ENCODE measurements at regions not wholly inside any gene's neighbourhood (a gene's known extent, or its start where the extent isn't known, plus 50 kb on each side); places are given as distances from the start of the nearest gene placed in this dataset.

GRCh38 chr5:7066471-7067235 is 329.3 kb upstream of the ADCY2 start:
- H3K27me3 ChIP-seq (ENCODE audit: control insufficient read depth, insufficient read depth, low read length): no peaks in the 10 kb centered on the region
- POLR2A ChIA-PET: no interaction called here
- DNase-seq (ENCODE audit: low read depth, low spot score) (no peak), ATAC-seq (no peak)
- H3K36me3 ChIP-seq (ENCODE audit: control insufficient read depth, insufficient read depth, low read length): no peaks in the 10 kb centered on the region
- no TSS peak for BruUV-seq (replicated peaks)
- in situ Hi-C loops (cut with HindIII; ENCODE audit: low pct_unique_long_range_greater_than_20kb, low sequenced_read_pairs): no loop called here
- no peak overlapping the region for H3K4me3 ChIP-seq (ENCODE audit: low read depth in 2 of 2, low read length in 2 of 2)
- H3K27ac ChIP-seq (ENCODE audit: low read length): no peak overlapping the region
- H3K4me1 ChIP-seq (ENCODE audit: control insufficient read depth, insufficient read depth, low read length): no peaks in the 10 kb centered on the region
- intact Hi-C loops (cut with micrococcal nuclease; ENCODE audit: unreplicated experiment): no loop called here
- TF ChIP-seq CTCF (IDR thresholded peaks at IDR 0.05) (no peak), REST (IDR thresholded peaks at IDR 0.05; ENCODE audit: insufficient read depth in 1 of 2, low read depth in 2 of 2, low read length in 1 of 2) (no peak), POLR2AphosphoS5 (IDR thresholded peaks at IDR 0.05; ENCODE audit: low read depth, low read length) (no peak), TCF7L2 (IDR thresholded peaks at IDR 0.05; ENCODE audit: low read depth, low read length) (no peak), SIN3A (IDR thresholded peaks at IDR 0.05; ENCODE audit: borderline replicate concordance, insufficient read depth, low read depth, low read length) (no peak)
- no peaks in the 10 kb centered on the region for H3K9me3 ChIP-seq (ENCODE audit: control insufficient read depth, insufficient read depth, low read depth, low read length)
- CTCF ChIA-PET: no interaction called here

- in situ Hi-C loops (cut with HindIII; ENCODE audit: low pct_unique_long_range_greater_than_20kb, low sequenced_read_pairs): no loop called here
Measured at GRCh38 chr5:7068156-7068555, 327.8 kb upstream of the ADCY2 start.

More at GRCh38 chr5:7068156-7068555, 327.8 kb upstream of the ADCY2 start:
- Histone ChIP-seq H3K27ac (ENCODE audit: low read length) (no peak overlapping the region), H3K36me3 (ENCODE audit: control insufficient read depth, insufficient read depth, low read length) (no peaks in the 10 kb centered on the region), H3K27me3 (ENCODE audit: control insufficient read depth, insufficient read depth, low read length) (no peaks in the 10 kb centered on the region), H3K4me3 (ENCODE audit: low read depth in 2 of 2, low read length in 2 of 2) (no peak overlapping the region), H3K4me1 (ENCODE audit: control insufficient read depth, insufficient read depth, low read length) (no peaks in the 10 kb centered on the region), H3K9me3 (ENCODE audit: control insufficient read depth, insufficient read depth, low read depth, low read length) (no peaks in the 10 kb centered on the region)
- DNase-seq (ENCODE audit: low read depth, low spot score) (no peak), ATAC-seq (no peak)
- ChIA-PET CTCF (no interaction called here), POLR2A (no interaction called here)
- TF ChIP-seq POLR2AphosphoS5 (IDR thresholded peaks at IDR 0.05; ENCODE audit: low read depth, low read length) (no peak), SIN3A (IDR thresholded peaks at IDR 0.05; ENCODE audit: borderline replicate concordance, insufficient read depth, low read depth, low read length) (no peak), CTCF (IDR thresholded peaks at IDR 0.05) (no peak), TCF7L2 (IDR thresholded peaks at IDR 0.05; ENCODE audit: low read depth, low read length) (no peak), REST (IDR thresholded peaks at IDR 0.05; ENCODE audit: insufficient read depth in 1 of 2, low read depth in 2 of 2, low read length in 1 of 2) (no peak)
- BruUV-seq (replicated peaks): no TSS peak
- intact Hi-C loops (cut with micrococcal nuclease; ENCODE audit: unreplicated experiment): no loop called here

All from Panc1 (cell line).